ENCODE measurements at regions not wholly inside any gene's neighbourhood (a gene's known extent, or its start where the extent isn't known, plus 50 kb on each side); places are given as distances from the start of the nearest gene placed in this dataset.

DNA sequence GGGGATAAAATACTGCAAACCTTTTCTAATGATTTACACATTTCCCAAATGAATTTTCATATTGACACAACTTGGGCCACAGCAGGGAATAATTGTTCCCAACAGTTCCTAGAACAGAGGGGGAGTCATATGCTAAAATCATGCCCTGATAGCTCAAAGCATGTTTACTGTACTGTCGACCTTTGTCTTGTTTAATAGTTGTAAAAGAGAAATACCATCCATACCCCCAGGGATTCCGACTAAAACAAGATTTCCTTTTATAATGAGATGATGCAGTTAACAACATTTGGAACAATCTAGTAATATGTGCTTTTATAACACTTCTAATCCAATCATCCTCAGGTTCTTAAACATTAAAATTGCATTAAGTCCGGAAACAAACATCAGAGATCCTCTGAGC lies 759.7 kb downstream of the OLFM4 start:
- TF ChIP-seq EP300 (IDR thresholded peaks at IDR 0.05) (no peak), POLR2A (IDR thresholded peaks at IDR 0.05) (no peak), POLR2AphosphoS5 (IDR thresholded peaks at IDR 0.05) (no peak)
- TF ChIP-seq, protein P1, sequence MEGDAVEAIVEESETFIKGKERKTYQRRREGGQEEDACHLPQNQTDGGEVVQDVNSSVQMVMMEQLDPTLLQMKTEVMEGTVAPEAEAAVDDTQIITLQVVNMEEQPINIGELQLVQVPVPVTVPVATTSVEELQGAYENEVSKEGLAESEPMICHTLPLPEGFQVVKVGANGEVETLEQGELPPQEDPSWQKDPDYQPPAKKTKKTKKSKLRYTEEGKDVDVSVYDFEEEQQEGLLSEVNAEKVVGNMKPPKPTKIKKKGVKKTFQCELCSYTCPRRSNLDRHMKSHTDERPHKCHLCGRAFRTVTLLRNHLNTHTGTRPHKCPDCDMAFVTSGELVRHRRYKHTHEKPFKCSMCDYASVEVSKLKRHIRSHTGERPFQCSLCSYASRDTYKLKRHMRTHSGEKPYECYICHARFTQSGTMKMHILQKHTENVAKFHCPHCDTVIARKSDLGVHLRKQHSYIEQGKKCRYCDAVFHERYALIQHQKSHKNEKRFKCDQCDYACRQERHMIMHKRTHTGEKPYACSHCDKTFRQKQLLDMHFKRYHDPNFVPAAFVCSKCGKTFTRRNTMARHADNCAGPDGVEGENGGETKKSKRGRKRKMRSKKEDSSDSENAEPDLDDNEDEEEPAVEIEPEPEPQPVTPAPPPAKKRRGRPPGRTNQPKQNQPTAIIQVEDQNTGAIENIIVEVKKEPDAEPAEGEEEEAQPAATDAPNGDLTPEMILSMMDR (IDR thresholded peaks at IDR 0.05): no peak

Measured in upper lobe of left lung (tissue), 4 donors.